Keratinocyte (primary cell): ENCODE measurements at regions not wholly inside any gene's neighbourhood (a gene's known extent, or its start where the extent isn't known, plus 50 kb on each side); places are given as distances from the start of the nearest gene placed in this dataset.

Source experiments
- CTCF ChIP-seq, 3 experiments: IDR thresholded peaks in 1 of 3; conservative IDR thresholded peaks in 1 of 3; optimal IDR thresholded peaks in 1 of 3; 2 replicates in 2 of 3; 3 replicates in 1 of 3; pipeline versions ENCODE3 to v1.5.1; 2011; ENCODE audit warnings: low read length in 3 of 3, mild to moderate bottlenecking in 3 of 3, moderate library complexity in 2 of 3, control low read depth in 1 of 3, inconsistent platforms in 1 of 3; ENCODE audit not compliant: insufficient read depth in 2 of 3; ENCODE audit errors: extremely low read depth in 1 of 3
- EZH2 ChIP-seq: IDR thresholded peaks from one replicate; pipeline ENCODE4 v1.6.1; 2012; ENCODE audit warnings: inconsistent platforms, mild to moderate bottlenecking, low read length, moderate library complexity

- TF ChIP-seq CTCF (optimal IDR thresholded peaks at IDR 0.05 in 1 of 3, IDR thresholded peaks at IDR 0.05 in 1 of 3, conservative IDR thresholded peaks at IDR 0.05 in 1 of 3; ENCODE audit: extremely low read depth in 1 of 3, insufficient read depth in 2 of 3, low read length in 3 of 3): no peak
- TF ChIP-seq EZH2: no peak
Observed at GRCh38 chr7:25926009-25926408, 226.0 kb upstream of the NFE2L3 start.
